BLaER1 (cell line): ENCODE measurements at regions not wholly inside any gene's neighbourhood (a gene's known extent, or its start where the extent isn't known, plus 50 kb on each side); places are given as distances from the start of the nearest gene placed in this dataset.

ENCODE experiments used
- H3K27ac ChIP-seq: shearing (Covaris generic); formaldehyde crosslinking; 2 replicates; pipeline ENCODE4 v1.8.1; 2022
- H3K27me3 ChIP-seq: shearing (Covaris generic); formaldehyde crosslinking; 2 replicates; pipeline ENCODE4 v1.8.1; 2022
- H3K36me3 ChIP-seq: shearing (Covaris generic); formaldehyde crosslinking; 2 replicates; pipeline ENCODE4 v1.8.1; 2022
- H3K4me1 ChIP-seq: shearing (Covaris generic); formaldehyde crosslinking; 2 replicates; pipeline ENCODE4 v1.8.1; 2022
- H3K4me2 ChIP-seq: shearing (Covaris generic); formaldehyde crosslinking; 2 replicates; pipeline ENCODE4 v1.8.1; 2022
- H3K4me3 ChIP-seq: shearing (Covaris generic); formaldehyde crosslinking; 2 replicates; pipeline ENCODE4 v1.8.1; 2022
- H3K9ac ChIP-seq: shearing (Covaris generic); formaldehyde crosslinking; 2 replicates; pipeline ENCODE4 v1.8.1; 2022
- H3K9me3 ChIP-seq: shearing (Covaris generic); formaldehyde crosslinking; 2 replicates; pipeline ENCODE4 v1.8.1; 2022
- H4K20me1 ChIP-seq: shearing (Covaris generic); formaldehyde crosslinking; 2 replicates; pipeline ENCODE4 v1.8.1; 2022
- Cebpa-rat ChIP-seq: shearing (Covaris generic); IDR thresholded peaks from 2 replicates; pipeline ENCODE4 v1.8.1; 2022

DNA sequence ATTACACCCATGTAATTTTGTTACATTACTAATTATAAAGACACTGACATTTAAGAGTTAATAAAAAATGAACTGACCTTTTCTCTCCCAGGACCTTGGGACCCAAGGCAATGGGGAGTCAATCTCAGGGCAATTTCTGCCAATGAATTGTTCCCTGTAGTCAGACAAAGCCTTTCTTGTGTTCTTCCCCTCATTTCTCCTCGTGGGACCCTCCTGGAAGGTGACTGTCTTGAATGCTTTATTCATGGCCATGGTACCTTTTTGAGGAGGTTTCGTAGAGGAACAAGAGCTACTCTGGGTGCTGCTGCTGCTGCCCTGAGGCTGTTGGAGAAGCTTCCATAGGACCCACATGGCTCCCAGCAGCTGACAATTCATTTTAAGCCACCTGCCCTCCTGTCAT lies 190.3 kb downstream of the SNX18 start:
- Histone ChIP-seq H3K9me3 (peaks cover 6% of the 10 kb centered on the region), H3K9ac (no peak overlapping the region), H3K4me3 (no peak overlapping the region), H4K20me1 (no peaks in the 10 kb centered on the region), H3K27ac (no peak overlapping the region), H3K4me1 (peaks cover 8% of the 10 kb centered on the region), H3K4me2 (no peak overlapping the region), H3K36me3 (no peaks in the 10 kb centered on the region), H3K27me3 (no peaks in the 10 kb centered on the region)
- no peak for TF ChIP-seq Cebpa-rat

DNA sequence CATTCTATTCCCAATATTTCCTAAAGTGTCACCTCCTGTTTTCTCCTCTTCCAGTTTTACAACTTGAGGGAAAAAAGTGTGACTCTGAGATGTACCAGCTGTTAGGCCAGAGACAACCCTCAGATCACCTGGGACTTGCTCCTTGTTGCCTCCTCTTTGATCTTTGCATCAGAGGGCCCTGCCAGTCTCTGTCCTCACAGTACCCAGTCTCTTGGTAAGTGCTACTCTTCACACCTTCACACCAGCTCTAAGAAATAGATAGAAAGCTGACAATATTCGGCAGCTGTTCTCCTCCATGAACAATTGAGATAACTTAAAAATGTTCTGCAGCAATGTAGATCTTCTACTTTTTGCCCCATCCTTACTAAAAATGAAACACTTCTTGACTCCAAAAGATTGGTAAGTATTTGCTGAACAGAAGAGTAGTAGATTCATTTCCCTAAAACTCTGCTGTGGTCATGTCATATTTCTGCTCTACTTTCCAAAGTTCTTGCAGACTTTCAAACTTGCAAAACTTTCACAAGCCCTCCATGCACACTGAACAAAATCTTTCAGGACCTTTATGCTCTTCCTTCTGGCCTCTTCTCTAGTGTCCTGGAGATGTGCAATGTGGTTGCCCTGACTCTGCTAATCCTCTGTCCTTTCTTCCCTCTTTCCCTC lies 188.6 kb downstream of the SNX18 start:
- Histone ChIP-seq H4K20me1 (no peaks in the 10 kb centered on the region), H3K9ac (no peak overlapping the region), H3K4me3 (no peak overlapping the region), H3K27ac (no peak overlapping the region), H3K9me3 (no peaks in the 10 kb centered on the region), H3K4me1 (peaks cover 25% of the 10 kb centered on the region), H3K4me2 (no peak overlapping the region), H3K36me3 (no peaks in the 10 kb centered on the region), H3K27me3 (no peaks in the 10 kb centered on the region)
- no peak for TF ChIP-seq Cebpa-rat

DNA sequence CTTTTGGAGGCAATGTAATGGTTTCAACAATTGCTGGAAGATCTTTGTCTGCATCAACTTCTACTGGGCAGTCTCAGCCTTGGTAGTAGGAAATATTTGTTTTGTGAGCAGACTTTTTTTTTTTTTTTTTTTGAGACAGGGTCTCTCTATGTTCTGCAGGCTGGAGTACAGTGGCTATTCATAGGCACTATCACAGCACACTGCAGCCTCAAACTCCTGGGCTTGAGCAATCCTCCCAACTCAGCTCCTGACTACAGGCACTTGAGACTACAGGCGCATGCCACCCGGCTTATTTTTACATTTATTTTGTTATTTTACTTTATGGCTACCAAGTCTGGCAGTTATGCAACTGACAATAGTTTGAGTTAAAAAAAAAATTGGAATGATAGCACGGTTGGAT lies 187.3 kb downstream of the SNX18 start:
- TF ChIP-seq Cebpa-rat: no peak
- H4K20me1 ChIP-seq: no peaks in the 10 kb centered on the region
- no peak overlapping the region for H3K9ac ChIP-seq
- peaks cover 30% of the 10 kb centered on the region for H3K4me1 ChIP-seq
- no peak overlapping the region for H3K27ac ChIP-seq
- no peaks in the 10 kb centered on the region for H3K27me3 ChIP-seq
- H3K36me3 ChIP-seq: no peaks in the 10 kb centered on the region
- H3K4me3 ChIP-seq: no peak overlapping the region
- no peaks in the 10 kb centered on the region for H3K9me3 ChIP-seq
- H3K4me2 ChIP-seq: no peak overlapping the region

DNA sequence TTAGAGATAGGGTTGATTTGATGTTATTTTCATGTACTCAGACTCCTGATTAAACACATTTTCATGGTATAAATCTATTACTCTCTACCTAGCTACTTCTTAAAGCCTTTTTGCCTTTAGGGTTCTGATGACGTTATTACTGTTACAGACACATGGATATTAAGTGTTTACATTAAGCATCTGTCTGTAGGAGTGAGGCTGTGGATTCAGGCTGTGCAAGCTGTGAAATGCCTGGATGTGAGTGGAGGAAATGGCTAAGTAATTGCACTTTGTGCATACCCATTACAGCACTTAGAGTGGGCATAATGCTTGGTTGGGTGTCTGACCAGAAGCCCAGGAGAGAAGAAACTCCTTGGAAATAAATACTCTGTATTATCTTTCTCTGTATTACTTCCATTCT lies 186.8 kb downstream of the SNX18 start:
- H3K9ac ChIP-seq: no peak overlapping the region
- no peaks in the 10 kb centered on the region for H3K9me3 ChIP-seq
- H3K4me1 ChIP-seq: peaks cover 30% of the 10 kb centered on the region
- no peaks in the 10 kb centered on the region for H3K36me3 ChIP-seq
- H3K27ac ChIP-seq: no peak overlapping the region
- H4K20me1 ChIP-seq: no peaks in the 10 kb centered on the region
- TF ChIP-seq Cebpa-rat: no peak
- no peak overlapping the region for H3K4me3 ChIP-seq
- H3K27me3 ChIP-seq: no peaks in the 10 kb centered on the region
- no peak overlapping the region for H3K4me2 ChIP-seq

DNA sequence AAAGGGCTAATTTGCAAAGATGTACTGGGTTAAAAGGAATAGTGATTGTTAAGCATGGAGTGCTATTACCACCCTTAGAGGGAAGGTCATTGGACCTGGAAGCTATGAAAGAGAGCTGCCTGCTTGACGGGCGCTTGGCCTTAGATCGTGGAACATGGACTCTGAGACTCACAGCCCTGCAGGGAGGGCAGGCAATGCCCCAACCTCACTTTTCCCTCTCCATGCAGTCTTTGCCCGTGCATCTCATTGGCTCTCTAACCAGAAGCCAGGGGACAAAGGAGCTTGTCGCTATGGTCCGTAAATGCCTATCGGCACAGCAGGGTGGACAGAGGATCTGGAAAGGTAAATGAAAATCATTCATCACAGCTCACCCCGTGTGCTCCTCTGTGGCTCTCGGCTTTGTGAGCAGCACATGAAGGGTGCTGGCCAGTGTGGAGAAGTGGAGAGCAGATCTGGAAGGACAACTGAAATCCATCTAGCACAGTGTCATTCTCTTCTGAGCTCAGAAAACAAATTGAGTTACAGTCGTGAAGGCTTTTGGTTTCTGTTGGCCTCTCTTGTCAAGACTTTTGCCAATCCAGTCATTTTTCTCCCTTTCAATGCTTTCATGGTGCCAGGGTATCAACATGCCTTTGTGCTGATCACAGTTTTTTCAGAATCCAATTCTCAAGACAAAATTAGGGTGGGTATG lies 186.2 kb downstream of the SNX18 start:
- no peaks in the 10 kb centered on the region for H3K27me3 ChIP-seq
- H3K4me2 ChIP-seq: peak overlapping the region; percentile 50; the same call in 1 of the 2 replicates
- no peak for TF ChIP-seq Cebpa-rat
- no peak overlapping the region for H3K9ac ChIP-seq
- H4K20me1 ChIP-seq: no peaks in the 10 kb centered on the region
- H3K4me1 ChIP-seq: peaks cover 30% of the 10 kb centered on the region
- no peak overlapping the region for H3K27ac ChIP-seq
- no peaks in the 10 kb centered on the region for H3K36me3 ChIP-seq
- H3K4me3 ChIP-seq: no peak overlapping the region
- H3K9me3 ChIP-seq: no peaks in the 10 kb centered on the region

DNA sequence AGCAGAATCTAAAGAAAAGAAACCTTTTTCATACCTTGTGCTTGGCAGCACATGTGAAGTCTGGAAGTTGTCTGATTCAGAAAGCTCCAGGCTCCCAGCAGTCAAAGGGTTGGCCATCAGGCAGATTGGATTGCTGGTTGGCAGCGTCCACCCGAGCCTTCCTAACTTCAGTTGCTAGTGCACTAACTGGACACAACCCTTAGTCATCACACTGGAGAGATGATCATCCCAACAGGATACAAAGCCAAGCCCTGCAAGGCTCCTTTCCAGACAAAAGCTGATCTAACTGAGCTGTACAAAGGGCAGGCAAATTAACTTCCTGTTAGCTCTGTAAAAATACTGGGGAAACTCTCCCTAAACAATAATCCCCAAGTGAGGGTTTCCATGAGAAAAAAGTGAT lies 185.6 kb downstream of the SNX18 start:
- Histone ChIP-seq H4K20me1 (no peaks in the 10 kb centered on the region), H3K4me3 (no peak overlapping the region), H3K4me2 (peak overlapping the region; percentile 50), H3K27ac (no peak overlapping the region), H3K36me3 (no peaks in the 10 kb centered on the region), H3K27me3 (no peaks in the 10 kb centered on the region), H3K9me3 (no peaks in the 10 kb centered on the region), H3K4me1 (peaks cover 30% of the 10 kb centered on the region), H3K9ac (no peak overlapping the region)
- no peak for TF ChIP-seq Cebpa-rat

DNA sequence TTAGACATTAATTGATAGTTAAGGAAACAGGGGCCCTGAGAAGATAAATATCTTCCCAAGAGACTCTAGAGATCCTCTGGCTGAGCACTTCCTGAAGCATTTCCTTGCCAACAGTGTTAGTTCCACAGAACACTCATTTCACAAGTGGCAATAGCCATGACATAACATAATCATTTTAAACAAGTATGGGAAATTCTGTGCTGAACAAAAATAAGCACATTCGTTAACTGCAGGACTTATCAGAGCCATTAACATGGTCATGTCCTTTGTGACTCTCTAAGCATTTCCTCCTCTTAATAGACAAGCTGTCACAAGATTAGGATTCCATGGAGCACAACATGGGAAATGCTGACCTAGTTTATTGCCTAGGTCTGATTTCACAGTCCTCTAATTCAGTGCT lies 184.9 kb downstream of the SNX18 start:
- Histone ChIP-seq H3K4me1 (peaks cover 30% of the 10 kb centered on the region), H3K27me3 (no peaks in the 10 kb centered on the region), H3K9ac (no peak overlapping the region), H3K4me2 (peak overlapping the region; percentile 50), H4K20me1 (no peaks in the 10 kb centered on the region), H3K9me3 (no peaks in the 10 kb centered on the region), H3K27ac (no peak overlapping the region), H3K4me3 (no peak overlapping the region), H3K36me3 (no peaks in the 10 kb centered on the region)
- no peak for TF ChIP-seq Cebpa-rat

DNA sequence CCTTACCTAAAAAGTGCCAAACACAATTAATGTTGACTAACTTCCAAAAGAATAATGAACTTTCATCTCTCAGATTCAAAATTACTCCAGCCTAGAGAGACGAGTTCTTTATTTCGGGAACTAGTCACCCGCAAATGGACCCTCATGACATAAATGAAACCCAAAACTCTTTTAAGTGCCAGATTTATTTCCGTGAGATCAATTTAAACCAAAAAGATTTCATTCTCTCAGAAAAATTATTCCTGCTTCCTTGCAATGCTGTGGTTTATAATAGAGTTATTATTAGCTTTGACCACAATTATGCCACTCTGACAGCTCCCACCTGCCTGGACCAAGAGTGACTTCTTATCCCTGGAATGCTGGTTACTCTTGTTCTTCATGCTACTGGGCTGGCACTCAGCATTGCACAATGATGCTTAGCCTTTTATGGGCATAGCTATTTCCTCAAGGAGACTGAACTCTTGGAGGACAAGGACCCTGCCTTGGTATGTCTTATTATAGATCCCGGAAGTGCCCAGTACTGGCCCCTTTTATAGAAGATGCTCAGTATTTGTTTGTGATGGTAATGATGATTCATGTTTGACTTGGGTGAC lies 183.5 kb downstream of the SNX18 start:
- H3K9me3 ChIP-seq: no peaks in the 10 kb centered on the region
- no peak overlapping the region for H3K9ac ChIP-seq
- H3K4me2 ChIP-seq: peak overlapping the region; percentile 28
- H3K36me3 ChIP-seq: no peaks in the 10 kb centered on the region
- no peaks in the 10 kb centered on the region for H4K20me1 ChIP-seq
- TF ChIP-seq Cebpa-rat: no peak
- H3K27ac ChIP-seq: no peak overlapping the region
- H3K4me1 ChIP-seq: peaks cover 30% of the 10 kb centered on the region
- H3K27me3 ChIP-seq: no peaks in the 10 kb centered on the region
- no peak overlapping the region for H3K4me3 ChIP-seq

DNA sequence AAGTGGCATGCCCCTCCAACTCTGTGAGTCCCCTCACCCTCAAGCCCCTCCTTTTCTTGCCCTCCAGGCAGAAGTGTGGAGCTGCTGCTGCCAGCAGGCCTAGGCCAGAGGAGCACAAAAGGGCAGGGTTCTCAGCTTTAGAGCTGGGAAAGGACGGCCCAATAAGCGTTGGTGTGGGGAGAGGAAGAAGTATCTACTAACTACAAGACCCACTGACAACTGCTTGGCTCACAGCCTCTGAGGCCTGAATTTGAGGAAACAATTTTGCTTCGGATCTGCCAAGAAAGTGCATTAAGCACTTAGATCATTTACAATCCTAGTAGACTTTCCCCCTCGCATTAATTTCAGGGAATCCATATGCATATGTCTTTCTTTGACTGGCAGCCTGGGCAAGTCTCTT lies 179.4 kb downstream of the SNX18 start:
- TF ChIP-seq Cebpa-rat: no peak
- H3K4me2 ChIP-seq: no peak overlapping the region

DNA sequence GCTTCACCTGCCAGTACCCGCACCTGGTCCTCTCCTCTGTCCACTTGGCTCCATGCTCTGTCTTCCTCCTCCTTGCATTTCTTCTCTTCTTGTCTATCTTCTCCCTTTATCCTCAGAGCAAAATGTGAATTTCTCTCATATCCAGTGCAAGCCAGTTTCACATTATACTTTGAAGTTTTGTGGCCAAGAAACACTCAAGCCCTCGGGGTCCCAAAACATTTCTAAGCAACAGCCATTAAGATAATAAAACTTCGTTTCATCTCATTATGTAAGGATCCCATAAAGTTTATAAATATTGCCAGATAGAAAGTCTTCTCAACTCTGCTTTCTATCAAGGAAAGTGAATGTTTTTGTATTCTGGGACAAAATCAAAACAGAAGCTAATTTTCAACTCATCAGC lies 178.8 kb downstream of the SNX18 start:
- H3K36me3 ChIP-seq: no peaks in the 10 kb centered on the region
- no peaks in the 10 kb centered on the region for H4K20me1 ChIP-seq
- no peak for TF ChIP-seq Cebpa-rat
- H3K27me3 ChIP-seq: no peaks in the 10 kb centered on the region
- peaks cover 21% of the 10 kb centered on the region for H3K4me1 ChIP-seq
- no peak overlapping the region for H3K4me2 ChIP-seq
- no peak overlapping the region for H3K9ac ChIP-seq
- H3K4me3 ChIP-seq: no peak overlapping the region
- no peaks in the 10 kb centered on the region for H3K9me3 ChIP-seq
- no peak overlapping the region for H3K27ac ChIP-seq

More for the DNA sequence above, 179.4 kb downstream of the SNX18 start:
- H3K4me1 ChIP-seq: peaks cover 21% of the 10 kb centered on the region
- H3K9ac ChIP-seq: no peak overlapping the region
- H3K27me3 ChIP-seq: no peaks in the 10 kb centered on the region
- H4K20me1 ChIP-seq: no peaks in the 10 kb centered on the region
- no peaks in the 10 kb centered on the region for H3K36me3 ChIP-seq
- H3K27ac ChIP-seq: no peak overlapping the region
- no peaks in the 10 kb centered on the region for H3K9me3 ChIP-seq
- H3K4me3 ChIP-seq: no peak overlapping the region
